GM18909 (cell line): ENCODE measurements at regions not wholly inside any gene's neighbourhood (a gene's known extent, or its start where the extent isn't known, plus 50 kb on each side); places are given as distances from the start of the nearest gene placed in this dataset.
"Not testable (repeated sequence)": the region's sequence is repeated elsewhere in the genome, so short reads cannot be mapped to it uniquely, and the experiment has no call there.

Source experiments
- ATAC-seq: cut with Tn5 transposase; IDR thresholded peaks from one replicate; pipeline ENCODE4 v1.9.1; 2021; ENCODE audit warnings: mild to moderate bottlenecking; ENCODE audit not compliant: unreplicated experiment, poor library complexity

DNA sequence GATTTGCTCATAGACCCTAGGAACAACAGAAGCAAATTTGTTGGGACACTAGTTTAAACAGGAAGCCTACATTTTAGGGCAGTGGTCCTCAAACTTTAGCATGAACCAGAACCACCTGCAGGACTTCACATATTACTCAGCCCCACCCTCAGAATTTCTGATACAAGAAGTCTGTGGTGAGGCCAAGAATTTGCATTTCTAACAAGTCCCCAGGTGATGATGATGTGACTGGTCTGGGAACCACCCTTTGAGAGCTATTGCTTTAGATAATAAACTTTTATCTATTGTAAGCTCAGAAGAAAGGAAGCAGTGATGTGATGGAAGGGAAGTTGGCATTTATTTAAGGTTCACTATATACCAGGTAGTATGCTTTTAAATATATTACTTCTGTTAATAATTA is 194.0 kb downstream of the FAM181B start:
- peak; percentile 91 for ATAC-seq

DNA sequence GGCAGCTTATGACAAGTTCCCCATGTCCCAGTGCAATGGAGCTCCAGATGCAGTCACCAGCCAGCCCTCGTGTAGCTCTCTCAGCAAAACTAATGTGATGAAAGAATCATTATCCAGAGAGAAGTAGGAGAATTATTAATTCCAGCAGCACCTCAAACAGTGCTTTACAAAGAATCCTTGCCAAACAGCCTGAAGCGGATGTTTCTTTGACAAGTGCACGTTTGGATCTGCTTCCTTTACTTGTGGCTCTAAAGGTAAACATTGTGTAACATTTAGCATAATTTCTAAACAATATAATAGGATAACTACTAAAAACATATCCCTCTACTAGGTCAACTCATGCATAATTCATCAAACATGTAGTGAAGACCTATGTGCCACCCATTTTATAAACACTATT is 197.0 kb downstream of the FAM181B start:
- ATAC-seq = no peak

DNA sequence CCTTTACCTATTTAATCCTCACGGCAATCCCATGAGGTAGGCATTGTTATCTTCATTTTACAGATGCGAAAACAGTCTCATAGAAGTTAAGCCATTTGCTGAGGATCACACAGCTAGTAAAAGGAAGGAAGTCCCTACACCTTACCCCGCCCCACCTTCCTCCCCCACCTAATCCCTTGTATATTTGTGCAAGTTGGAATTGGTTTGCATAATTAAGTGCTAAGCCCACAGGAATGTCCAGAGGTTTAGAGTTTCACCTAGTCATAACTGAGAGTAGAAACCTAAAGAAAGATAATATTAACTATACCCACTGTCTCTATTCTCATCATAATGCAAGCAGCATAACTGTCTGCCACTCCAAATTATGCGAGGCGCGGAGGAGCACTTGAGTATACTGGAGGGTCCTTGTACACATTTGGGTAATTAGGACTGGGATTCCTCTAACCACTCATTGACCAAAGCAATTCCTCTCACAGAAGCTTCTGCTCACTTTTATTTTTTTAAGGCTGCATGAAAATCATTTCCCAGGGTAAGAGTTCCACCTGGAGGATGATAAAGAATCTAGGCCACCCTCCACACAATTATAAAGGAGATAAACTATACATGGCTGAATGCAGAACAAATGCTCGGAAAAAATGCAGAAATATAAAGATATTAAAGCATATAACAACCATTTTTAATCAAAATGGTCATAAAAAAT is 199.9 kb downstream of the FAM181B start:
- ATAC-seq = no peak

DNA sequence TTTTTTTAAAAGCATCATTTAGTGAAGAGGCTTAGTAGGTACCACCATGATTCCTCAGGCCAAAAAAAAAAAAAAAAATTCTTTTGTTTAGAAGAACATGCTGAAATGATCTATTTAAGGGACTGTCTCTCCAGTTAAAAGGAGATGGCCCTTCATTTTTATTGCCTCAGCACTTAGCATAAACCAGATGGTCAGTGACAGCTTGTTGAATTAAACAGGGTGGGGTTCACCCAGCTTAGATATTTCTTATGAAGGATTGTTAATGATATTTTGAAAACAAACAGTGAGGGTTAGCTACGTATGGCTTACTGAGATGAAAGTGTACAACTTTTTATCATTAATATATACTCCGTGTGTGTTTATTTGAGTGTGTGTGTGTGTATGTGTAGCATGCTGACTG is 203.7 kb downstream of the FAM181B start:
- ATAC-seq = no peak

DNA sequence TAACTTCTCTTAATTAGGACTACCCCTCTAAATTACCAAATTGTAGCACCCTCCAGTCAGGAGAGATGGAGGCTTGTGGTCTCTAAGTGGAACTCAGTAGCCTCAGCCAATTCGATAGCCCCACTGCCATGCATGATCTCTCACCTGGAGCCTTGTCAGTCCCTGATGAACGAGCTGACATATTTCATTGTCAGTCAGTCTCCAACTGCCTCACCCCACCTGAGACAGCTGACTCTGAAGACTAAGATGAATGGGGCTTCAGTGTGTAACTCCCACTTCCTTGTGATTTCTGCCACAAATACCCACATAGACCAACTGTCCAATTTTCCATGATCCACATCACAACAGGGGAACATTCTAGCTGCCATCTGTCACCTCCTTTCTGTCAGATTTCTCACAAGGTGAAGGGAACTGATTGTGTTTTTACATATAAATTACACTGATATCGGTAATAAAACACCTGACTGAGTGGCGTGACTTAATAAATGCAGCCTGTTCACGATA is 206.5 kb downstream of the FAM181B start:
- no peak for ATAC-seq

DNA sequence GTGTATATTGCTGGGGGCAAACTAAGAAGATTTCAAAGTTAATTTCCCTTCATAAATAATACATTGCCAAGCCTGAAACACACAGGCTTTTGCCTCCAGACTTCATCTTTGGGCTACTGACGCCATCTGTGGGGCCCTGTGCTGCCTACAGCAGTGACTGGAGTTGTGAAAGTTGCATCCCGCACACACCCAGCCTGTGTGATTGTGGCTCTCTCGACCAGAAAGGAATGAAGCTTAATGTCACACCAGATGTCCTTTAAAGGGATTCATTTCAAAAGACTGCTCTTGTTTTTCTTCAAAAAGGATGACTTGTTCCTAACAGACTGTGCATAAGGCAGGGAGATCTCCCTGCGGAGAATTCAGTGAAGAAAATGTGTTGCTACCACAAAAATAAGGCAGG is 210.5 kb downstream of the FAM181B start:
- ATAC-seq = no peak

DNA sequence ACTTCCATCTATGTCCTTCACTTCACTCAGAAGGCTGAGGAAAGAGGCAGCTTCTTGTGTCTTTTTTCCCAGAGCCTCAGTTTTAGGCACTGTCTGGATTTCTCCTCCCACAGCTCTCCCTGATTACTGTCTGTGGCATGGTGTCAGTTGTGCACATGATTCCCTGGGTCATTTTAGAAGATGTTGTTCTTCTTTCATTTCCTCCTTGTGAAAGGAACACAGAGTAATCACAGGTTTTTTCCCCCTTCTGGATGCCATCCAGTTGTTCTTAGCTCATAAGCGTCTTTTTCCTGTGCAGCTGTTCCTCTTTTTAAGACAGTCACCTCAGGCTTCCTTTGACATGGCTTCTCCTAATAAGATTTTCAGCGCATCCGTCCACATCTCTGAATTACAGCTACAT is 212.2 kb downstream of the FAM181B start:
- ATAC-seq = no peak

DNA sequence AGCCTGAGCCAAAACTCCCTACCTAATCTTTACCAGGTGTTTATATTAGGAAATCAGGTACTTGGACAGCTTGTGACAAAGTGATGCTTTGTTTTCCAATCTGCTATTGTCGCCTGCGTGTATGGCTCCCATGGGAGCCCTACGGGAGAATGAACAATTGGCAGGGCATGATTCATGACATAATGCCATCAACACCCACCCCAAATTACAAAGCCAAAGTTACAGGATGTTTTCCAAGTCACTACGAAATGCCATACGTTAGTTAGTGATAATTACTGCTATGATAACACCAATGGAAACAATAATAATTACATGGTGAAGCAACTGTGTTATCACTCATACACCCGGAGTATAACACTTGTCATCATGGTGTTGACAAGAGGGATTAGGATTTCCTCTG is 226.4 kb downstream of the FAM181B start:
- ATAC-seq = no peak

DNA sequence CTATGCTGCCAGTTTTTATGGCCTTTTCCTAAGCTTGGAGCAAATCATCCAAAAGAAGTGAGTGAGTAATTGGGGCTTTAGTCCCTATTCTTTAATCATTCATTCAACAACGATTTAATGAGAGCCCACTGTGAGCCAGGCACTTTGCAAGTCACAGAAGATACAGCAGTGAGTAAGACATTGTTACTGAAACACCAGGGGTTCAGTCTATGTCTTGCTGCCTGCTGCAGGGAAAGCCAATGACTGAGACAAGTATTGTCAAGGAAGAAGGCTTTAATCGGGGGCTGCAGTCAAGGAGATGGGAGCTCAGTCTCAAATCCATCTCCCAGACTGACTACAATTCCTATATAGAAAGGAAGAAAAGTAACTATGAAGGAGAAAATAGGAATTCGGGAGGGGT is 228.3 kb downstream of the FAM181B start:
- no peak for ATAC-seq

DNA sequence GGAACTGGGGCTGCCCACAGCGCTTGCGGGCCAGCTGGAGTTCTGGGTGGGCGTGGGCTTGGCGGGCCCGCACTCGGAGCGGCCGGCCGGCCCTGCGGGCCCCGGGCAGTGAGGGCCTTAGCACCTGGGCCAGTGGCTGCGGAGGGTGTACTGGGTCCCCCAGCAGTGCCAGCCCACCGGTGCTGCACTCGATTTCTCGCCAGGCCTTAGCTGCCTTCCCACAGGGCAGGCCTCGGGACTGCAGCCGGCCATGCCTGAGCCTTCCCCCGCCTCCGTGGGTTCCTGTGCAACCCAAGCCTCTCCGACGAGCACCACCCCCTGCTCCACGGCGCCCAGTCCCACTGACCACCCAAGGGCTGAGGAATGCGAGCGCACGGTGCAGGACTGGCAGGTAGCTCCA is 232.5 kb downstream of the FAM181B start:
- ATAC-seq = not testable (repeated sequence)

DNA sequence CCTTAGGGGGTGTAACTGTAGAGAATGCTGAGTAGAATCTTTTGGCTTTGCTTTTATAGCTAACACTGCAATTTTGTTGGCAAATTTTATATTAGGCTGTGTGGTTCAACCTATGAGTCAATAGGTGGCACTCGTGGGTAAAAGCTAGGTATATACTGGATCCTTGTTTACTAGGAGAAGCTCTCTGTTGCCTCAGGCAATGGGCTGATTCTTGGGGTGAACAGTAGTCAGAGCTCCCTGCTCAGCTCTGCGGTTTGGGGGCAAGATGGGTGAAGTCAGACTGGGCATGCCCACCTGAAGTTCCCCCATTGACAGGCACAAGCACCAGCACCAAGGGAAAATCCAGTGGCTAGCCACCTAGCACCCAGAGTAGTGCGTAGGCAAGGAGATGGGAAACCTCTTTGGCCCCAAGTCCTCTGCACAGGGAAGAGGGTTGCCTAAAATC is 238.7 kb downstream of the FAM181B start:
- ATAC-seq = peak; percentile 70

DNA sequence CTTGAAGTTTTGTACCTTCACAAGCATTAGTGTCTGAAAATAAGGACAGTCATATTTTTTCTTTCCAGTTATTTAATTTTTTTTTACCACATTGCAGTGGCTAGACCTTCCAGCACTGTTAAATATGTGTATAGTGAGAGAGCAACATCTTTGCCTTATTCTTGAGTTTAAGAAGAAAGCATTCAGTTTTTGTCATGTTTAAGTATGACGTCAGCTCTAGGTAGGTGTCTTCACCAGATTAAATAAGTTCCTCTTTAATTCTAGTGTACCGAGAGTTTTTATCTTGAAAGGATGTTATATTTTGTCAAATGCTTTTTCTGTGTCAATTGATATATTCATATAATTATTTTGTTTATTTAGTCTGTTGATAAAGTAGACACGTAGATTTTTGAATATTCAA is 258.8 kb downstream of the FAM181B start:
- no peak for ATAC-seq

DNA sequence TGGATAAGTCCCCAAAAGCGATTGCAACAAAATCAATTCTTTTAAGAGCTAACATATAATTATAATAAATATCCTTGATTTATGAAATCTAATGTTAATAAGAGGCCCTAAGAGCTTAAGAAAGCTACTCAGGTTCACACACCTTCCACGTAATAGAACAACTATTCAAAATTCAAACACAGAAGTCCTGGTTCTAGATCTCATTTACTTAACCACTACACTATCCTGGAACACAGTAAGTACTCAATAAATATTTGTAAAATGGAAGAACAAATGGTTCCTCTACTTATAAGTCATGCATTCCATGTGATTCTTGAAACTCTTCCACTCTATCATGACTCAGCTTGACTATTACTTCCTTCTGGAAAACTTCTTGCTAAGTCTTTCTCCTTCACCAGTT is 268.2 kb downstream of the FAM181B start:
- ATAC-seq = no peak

DNA sequence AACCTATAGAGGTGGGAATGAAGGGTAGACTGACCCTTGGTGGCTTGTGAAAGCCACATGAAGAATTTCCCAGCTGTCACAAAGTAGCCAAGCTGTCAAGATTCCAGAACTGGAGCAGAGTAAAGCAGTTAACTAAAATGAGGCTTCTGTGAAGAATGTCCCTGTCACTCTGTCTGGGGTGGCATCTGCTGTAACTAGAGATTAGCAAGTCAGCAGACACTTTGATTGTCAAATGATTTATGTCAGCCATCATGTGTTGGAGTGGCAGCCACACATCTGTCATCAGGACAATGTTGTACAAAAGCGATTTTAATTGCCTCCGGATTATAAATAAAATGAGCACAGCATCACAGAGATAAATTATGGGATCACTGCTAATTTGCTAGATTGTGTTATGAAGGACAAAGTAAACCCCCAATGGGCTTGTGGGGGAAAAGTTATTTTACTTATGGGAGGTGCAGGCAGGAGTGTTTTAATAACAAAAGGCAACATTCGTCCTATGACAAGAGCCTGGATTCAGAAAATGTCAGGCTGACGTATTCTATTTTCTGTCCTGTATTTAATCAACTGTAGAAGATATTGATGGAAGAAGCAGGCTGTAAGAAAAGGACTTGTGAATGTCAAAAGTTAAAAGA is 270.9 kb downstream of the FAM181B start:
- no peak for ATAC-seq

DNA sequence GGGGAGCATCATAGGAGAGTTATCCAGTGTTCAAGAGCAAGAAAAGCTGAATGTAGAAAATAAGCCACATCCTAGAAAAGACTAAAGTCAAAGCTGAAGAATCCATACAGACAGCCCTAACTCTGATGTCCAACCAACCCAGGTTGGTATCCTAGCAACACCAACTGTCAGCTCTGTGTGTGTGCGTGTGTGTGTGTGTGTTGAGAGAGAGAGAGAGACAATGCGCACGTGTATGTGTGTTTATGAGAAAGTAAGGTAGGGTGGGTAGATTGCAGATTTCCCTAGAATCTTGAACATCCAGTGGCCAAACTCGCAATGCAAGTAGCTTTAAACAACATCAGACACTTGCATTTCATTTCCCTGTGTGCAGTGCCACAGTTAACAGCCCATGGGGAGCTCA is 274.9 kb downstream of the FAM181B start:
- ATAC-seq = no peak

DNA sequence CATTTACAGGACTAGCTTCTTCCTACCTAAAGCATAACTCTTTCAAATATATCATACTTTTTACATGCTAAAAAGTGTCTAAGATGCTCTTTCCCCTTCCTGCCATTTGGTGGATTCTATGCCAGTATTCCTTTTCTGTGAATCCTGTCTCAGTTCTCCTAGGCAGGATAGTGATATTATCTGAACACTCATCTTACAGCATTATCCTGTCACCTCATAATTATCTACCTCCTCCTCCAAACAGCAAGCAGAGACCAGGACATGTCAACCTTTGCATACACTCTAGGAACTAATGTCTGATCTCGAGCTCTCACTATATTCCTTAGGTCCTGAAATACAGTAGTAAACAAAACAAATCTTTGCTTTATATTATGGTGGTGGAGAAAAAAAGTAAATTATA is 275.5 kb downstream of the FAM181B start:
- no peak for ATAC-seq

DNA sequence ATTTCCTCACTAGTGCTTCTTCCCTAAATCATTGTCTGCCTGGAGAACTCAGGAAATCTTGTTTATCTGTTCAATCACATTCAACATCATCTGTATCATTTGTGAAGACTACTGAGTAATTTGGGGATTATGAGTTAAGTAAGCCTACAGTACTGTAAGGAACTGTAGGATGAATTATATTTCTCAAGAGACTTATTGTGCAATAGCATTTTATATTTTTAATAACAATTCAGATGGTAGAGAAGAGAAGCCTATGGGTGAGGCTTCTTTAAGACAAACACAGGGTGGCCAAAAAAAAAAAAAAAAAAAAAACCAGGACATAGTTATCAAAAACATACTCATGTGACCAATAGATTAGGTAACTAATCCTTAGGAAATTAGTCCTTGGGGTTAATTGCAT is 282.7 kb downstream of the FAM181B start:
- no peak for ATAC-seq

DNA sequence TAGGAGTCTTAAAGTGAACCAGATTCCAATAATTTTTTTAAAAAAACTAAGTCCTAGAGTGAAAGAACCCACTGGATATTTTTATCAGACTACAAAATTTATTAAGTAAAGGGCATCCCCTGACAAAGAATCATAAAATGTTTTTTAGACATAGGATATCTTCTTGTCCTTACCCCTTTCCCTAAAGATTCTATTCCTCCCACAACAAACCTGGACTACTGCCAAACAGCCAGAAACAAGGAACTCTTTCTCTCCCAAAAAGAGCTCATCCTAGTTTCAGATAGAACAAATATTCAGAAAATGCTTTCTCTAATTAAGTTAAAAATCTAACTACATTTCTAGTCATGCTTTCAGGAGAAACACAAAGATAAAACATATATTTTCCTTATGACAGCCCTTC is 327.1 kb downstream of the FAM181B start:
- no peak for ATAC-seq

DNA sequence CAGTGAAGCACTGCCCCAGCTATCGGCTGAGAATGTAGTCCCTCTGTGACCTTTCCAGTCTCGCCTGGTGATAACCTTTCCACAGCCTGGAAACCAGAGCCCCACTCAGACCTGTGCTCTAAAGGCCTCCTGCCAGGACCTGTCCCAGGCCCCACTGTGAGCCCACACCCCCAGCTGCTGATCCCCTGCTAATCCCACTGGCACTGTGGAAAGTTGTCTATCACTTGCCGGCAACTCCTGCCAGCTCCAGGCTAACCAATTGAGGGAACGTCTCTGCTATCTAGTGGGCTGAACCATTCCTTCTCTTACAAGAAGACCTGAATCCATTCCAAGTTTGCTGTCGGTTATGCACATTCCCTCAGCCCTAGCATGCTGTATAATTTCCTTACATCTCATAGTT is 328.2 kb downstream of the FAM181B start:
- ATAC-seq = no peak

DNA sequence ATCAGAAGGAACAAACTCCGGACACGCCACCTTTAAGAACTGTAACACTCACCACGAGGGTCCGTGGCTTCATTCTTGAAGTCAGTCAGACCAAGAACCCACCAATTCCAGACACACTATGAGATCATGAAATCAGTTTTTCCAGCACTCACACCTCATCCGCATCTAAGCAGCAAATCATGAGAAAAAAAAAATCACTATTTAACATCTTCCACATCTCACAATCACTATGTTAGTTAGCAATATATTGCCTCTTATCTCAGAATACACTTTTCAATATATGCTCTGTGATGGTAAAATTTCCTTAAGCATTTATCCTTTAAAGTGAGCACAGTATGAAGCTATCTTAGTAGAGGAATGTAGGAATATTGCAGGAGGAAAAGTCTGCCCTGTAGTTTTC is 328.7 kb downstream of the FAM181B start:
- ATAC-seq = no peak

DNA sequence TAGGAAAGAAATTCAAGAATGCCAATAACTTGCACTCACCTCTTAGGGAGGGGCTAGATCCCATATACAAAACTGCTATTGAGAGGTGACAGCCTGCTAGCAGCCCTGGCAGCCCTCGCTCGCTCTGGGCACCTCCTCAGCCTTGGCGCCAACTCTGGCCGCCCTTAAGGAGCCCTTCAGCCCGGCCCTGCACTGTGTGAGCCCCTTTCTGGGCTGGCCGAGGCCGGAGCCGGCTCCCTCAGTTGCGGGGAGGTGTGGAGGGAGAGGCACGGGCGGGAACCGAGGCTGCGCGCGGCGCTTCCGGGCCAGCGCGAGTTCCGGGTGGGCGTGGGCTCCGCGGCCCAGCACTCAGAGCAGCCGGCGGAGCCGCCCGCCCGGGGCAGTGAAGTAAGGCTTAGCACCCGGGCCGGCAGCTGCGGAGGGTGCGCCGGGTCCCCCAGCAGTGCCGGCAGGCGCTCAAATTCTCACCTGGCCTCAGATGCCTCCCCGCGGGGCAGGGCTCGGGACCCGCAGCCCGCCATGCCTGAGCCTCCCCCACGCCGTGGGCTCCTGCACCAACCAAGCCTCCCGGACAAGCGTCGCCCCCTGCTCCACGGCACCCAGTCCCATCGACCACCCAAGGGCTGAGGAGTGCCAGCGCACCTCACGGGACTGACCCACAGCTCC is 329.9 kb downstream of the FAM181B start:
- ATAC-seq = no peak
